Common myeloid progenitor, CD34-positive (primary cell): ENCODE measurements at regions not wholly inside any gene's neighbourhood (a gene's known extent, or its start where the extent isn't known, plus 50 kb on each side); places are given as distances from the start of the nearest gene placed in this dataset.

Experiments used
- CTCF ChIA-PET: fragments of 350-600 bp; sonication (Branson Sonifier 250); formaldehyde crosslinking; loops from one replicate; lab custom pipeline; 2021; ENCODE audit warnings: antibody characterized with exemption; lab: Charles Lee
- POLR2A ChIA-PET: fragments of 350-600 bp; sonication (Branson Sonifier 250); formaldehyde crosslinking; loops from one replicate; lab custom pipeline; 2021; ENCODE audit warnings: antibody characterized with exemption; lab: Charles Lee
- DNase-seq, 3 donors: peaks; one replicate each; pipeline versions ENCODE4 v3.0.0 to v3.0.0-alpha.2; 2013
- H3K27ac ChIP-seq, 2 experiments: 1 replicate in 1 of 2; 2 replicates in 1 of 2; pipeline ENCODE4 v1.7.0; 2013; ENCODE audit warnings: inconsistent platforms in 2 of 2, low read length in 2 of 2, mild to moderate bottlenecking in 2 of 2, low read depth in 1 of 2, moderate library complexity in 1 of 2; ENCODE audit not compliant: severe bottlenecking in 2 of 2, insufficient read depth in 1 of 2, poor library complexity in 1 of 2
- H3K27me3 ChIP-seq, 5 experiments: replicated peaks in 2 of 5; 1 replicate in 3 of 5; 2 replicates in 2 of 5; pipeline versions ENCODE4 v1.6.1 to v1.7.0; 2013; ENCODE audit warnings: low read length in 4 of 5, mild to moderate bottlenecking in 2 of 5, moderate library complexity in 2 of 5, inconsistent platforms in 1 of 5; ENCODE audit not compliant: insufficient read depth in 5 of 5, control insufficient read depth in 4 of 5
- H3K36me3 ChIP-seq, 4 experiments: 1 replicate in 2 of 4; 2 replicates in 2 of 4; pipeline versions ENCODE4 v1.6.1 to v1.7.0; 2013; ENCODE audit warnings: low read length in 3 of 4, control low read depth in 1 of 4, mild to moderate bottlenecking in 1 of 4; ENCODE audit not compliant: control insufficient read depth in 4 of 4, insufficient read depth in 4 of 4
- H3K4me1 ChIP-seq, 4 experiments: 1 replicate in 3 of 4; 2 replicates in 1 of 4; pipeline versions ENCODE4 v1.6.1 to v1.7.1; 2013; ENCODE audit warnings: low read length in 3 of 4, mild to moderate bottlenecking in 3 of 4, control low read depth in 1 of 4, inconsistent platforms in 1 of 4, moderate library complexity in 1 of 4; ENCODE audit not compliant: control insufficient read depth in 4 of 4, insufficient read depth in 4 of 4; ENCODE audit errors: control extremely low read depth in 1 of 4
- H3K4me3 ChIP-seq, 7 experiments: 1 replicate in 4 of 7; 2 replicates in 3 of 7; pipeline versions ENCODE4 v1.5.1 to v1.7.0; 2013; ENCODE audit warnings: mild to moderate bottlenecking in 7 of 7, low read length in 6 of 7, moderate library complexity in 6 of 7, inconsistent platforms in 2 of 7, low read depth in 2 of 7, control low read depth in 1 of 7; ENCODE audit not compliant: insufficient read depth in 4 of 7, control insufficient read depth in 1 of 7; ENCODE audit errors: extremely low read depth in 1 of 7
- H3K9me3 ChIP-seq, 5 experiments: 1 replicate in 4 of 5; 2 replicates in 1 of 5; pipeline versions ENCODE4 v1.6.1 to v1.7.1; 2013; ENCODE audit warnings: low read length in 4 of 5, mild to moderate bottlenecking in 2 of 5, inconsistent platforms in 1 of 5, low read depth in 1 of 5, moderate library complexity in 1 of 5; ENCODE audit not compliant: control insufficient read depth in 4 of 5, insufficient read depth in 2 of 5; ENCODE audit errors: control extremely low read depth in 1 of 5
- WGBS: methylation state at CpG from one replicate; pipeline ENCODE4 v1.1.5; 2013; ENCODE audit not compliant: insufficient coverage; 5-methylcytosine and 5-hydroxymethylcytosine counted together

DNA sequence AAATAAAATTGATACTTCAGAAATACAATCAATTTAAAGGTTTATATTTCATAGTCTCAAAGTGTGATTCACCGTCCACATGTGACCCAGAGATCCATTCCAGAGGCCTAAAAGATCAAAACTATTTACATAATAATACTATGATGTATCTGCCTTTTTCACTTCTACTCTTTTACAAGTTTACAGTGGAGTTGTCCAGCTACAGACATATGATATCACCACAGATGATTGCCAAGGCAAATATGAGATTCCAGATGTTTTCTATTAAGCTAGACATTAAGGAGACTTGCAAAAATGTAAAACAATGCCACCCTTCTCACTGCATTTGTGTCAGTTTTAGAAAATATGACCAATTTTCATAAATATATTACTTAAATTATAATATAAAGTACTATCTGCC lies 443.7 kb downstream of the GJA1 start:
- Histone ChIP-seq H3K4me1 (no peaks in the 10 kb centered on the region), H3K9me3 (no peaks in the 10 kb centered on the region), H3K27me3 (no peaks in the 10 kb centered on the region), H3K27ac (no peak overlapping the region), H3K36me3 (no peaks in the 10 kb centered on the region), H3K4me3 (no peak overlapping the region)
- WGBS, result no CpG with 5 or more reads among the region's 1 CpG
- ChIA-PET POLR2A (no interaction called here), CTCF (interaction anchor here (1.4 kb wide), 1 partner anchor 10 kb away, joined by 3 read pairs; no protein-coding TSS in a partner anchor)
- no peak for DNase-seq

DNA sequence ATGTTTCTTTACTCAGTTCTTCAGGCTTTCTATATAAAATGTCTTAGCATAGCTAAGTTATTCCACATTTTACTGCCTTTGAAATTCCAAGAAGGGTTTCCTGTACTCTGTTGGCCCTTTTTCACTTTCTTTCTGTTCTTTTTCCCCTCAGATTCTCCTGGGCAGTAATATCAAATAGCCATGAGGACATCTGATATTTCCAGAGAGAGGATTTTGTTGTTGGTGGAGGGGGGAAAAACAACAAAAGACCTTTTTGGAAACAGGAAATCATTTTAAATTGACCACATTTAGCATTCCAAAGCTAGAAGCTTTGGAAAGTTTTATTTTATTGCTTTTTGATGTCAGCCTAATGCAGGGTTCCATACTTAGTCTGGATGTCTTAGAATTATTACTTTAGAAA lies 445.4 kb downstream of the GJA1 start:
- CTCF ChIA-PET, result no interaction called here
- Histone ChIP-seq H3K27ac (no peak overlapping the region), H3K36me3 (no peaks in the 10 kb centered on the region), H3K9me3 (no peaks in the 10 kb centered on the region), H3K27me3 (no peaks in the 10 kb centered on the region), H3K4me1 (no peaks in the 10 kb centered on the region), H3K4me3 (no peak overlapping the region)
- DNase-seq, result no peak
- POLR2A ChIA-PET, result interaction anchor here (0.6 kb wide), 1 partner anchor 1655 kb away, joined by 4 read pairs; no protein-coding TSS in a partner anchor

DNA sequence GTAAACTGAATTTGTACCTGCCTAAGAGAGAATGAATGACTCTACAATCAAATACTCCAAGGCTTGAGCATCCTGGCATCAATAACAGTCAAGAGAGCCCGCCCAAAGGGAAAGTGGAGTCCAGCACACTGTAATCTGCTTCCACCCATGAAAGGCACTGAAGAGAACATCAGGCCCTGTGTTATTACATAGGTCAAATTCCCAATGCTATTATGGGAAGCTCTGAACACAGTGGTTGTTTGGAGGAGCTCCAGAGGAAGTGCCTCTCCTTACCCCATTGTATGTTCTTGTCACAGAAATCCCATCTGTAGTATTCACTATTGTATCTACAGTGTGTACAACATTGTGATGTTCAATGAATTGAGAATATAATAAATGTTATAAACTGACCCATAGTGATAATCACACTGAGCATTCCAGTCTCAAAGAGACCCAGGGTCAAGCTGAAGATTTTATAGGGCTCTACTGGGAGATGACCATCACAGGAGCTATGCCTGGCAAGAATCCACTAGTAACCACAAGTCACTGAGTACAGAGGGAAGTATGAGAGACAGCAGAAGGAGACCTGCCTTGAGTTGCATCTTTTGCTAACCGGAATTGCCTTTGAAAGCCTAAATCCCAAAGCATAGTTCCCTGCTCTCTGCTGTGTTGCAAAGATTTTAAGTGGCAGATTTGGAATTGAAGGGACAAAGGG lies 446.7 kb downstream of the GJA1 start:
- ChIA-PET POLR2A (interaction anchor here (0.6 kb wide), 1 partner anchor 787 kb away, joined by 3 read pairs; no protein-coding TSS in a partner anchor), CTCF (no interaction called here)
- H3K27ac ChIP-seq, result no peak overlapping the region
- WGBS, result 94% methylated on average over 2 of the region's 2 CpGs
- H3K36me3 ChIP-seq, result no peaks in the 10 kb centered on the region
- H3K9me3 ChIP-seq, result no peaks in the 10 kb centered on the region
- no peaks in the 10 kb centered on the region for H3K27me3 ChIP-seq
- no peaks in the 10 kb centered on the region for H3K4me1 ChIP-seq
- no peak for DNase-seq
- H3K4me3 ChIP-seq, result no peak overlapping the region

DNA sequence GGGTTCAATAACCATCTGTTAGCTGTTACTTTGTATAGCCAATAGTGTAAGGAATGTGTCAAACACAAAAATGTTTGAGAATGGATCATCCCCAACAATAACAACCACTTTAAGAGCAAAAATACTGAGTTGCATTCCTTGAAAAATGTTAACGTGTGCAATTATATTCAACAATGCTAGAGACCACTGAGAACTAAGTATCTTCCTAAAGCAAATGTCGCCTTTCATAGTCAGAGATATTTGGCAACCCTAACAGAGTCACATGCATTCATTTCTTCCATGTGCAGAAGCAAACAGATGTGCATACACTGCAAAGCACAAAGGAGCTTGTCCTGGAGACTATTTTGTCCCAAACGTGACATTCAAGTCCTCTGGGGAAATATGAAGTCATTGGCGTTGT lies 448.6 kb downstream of the GJA1 start:
- Histone ChIP-seq H3K4me3 (no peak overlapping the region), H3K27me3 (no peaks in the 10 kb centered on the region), H3K9me3 (no peaks in the 10 kb centered on the region), H3K4me1 (no peaks in the 10 kb centered on the region), H3K36me3 (no peaks in the 10 kb centered on the region), H3K27ac (no peak overlapping the region)
- no peak for DNase-seq
- WGBS, result 90% methylated on average over 1 of the region's 4 CpGs
- ChIA-PET CTCF (no interaction called here), POLR2A (no interaction called here)

DNA sequence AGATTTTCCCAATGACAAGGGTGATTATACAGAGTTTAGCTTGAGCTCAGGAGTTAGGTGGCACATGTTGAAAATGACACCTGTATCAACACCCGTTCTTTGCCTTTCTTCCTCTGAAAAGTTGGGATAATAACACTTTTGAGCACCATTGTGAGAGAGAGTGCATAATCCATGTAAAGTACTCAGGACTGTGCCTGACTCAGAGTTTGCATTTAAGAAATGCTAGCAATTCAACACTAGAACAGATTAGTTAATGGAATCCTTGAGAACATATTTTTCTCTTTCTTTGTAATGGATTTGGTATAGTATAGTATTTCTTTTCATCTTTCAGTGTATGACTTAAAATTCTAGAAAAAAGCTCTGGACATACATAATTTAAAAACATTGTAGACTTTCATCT lies 449.2 kb downstream of the GJA1 start:
- WGBS, result 80% methylated on average over 1 of the region's 1 CpG
- Histone ChIP-seq H3K27ac (no peak overlapping the region), H3K27me3 (no peaks in the 10 kb centered on the region), H3K4me1 (no peaks in the 10 kb centered on the region), H3K9me3 (no peaks in the 10 kb centered on the region), H3K36me3 (no peaks in the 10 kb centered on the region), H3K4me3 (no peak overlapping the region)
- POLR2A ChIA-PET, result no interaction called here
- DNase-seq, result no peak
- CTCF ChIA-PET, result no interaction called here

DNA sequence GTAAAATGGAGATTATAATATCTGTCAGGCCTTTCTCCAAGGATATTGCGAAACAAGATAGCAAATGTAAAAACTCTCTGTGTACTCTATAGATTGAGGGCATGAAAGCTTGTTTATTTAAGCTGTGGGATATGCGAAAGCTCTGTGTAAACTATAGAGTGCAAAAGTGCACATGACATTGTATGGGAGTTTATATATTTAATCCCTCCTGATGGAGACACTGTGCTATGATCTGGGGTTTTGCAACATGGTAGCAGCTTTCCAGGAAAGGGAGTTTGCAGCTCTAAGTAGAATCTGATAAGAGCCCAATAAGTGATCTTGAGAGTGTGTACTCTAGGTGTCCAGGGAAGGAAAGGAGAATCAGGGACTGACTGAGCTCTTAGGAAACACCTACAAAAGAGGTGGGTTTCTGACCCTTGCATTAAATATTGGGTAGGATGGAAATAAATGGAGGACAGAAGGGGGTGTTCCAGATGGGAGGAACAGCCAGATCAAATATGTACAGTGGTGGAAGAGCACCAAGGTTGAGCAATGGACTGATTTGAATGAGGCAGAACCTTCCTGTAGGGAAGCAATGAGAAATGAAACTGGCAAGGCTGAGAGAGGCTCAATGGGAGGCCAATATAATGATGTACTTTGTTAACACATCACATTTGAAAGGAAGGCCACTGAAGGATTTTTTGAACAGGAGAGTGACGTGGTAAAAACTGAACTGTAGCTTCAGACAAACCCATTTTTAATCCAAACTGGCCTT lies 450.1 kb downstream of the GJA1 start:
- Histone ChIP-seq H3K27ac (no peak overlapping the region), H3K27me3 (no peaks in the 10 kb centered on the region), H3K9me3 (no peaks in the 10 kb centered on the region), H3K4me3 (no peak overlapping the region), H3K36me3 (no peaks in the 10 kb centered on the region), H3K4me1 (no peaks in the 10 kb centered on the region)
- no peak for DNase-seq
- 81% methylated on average over 3 of the region's 3 CpGs for whole genome bisulfite sequencing
- POLR2A ChIA-PET, result no interaction called here
- CTCF ChIA-PET, result no interaction called here

DNA sequence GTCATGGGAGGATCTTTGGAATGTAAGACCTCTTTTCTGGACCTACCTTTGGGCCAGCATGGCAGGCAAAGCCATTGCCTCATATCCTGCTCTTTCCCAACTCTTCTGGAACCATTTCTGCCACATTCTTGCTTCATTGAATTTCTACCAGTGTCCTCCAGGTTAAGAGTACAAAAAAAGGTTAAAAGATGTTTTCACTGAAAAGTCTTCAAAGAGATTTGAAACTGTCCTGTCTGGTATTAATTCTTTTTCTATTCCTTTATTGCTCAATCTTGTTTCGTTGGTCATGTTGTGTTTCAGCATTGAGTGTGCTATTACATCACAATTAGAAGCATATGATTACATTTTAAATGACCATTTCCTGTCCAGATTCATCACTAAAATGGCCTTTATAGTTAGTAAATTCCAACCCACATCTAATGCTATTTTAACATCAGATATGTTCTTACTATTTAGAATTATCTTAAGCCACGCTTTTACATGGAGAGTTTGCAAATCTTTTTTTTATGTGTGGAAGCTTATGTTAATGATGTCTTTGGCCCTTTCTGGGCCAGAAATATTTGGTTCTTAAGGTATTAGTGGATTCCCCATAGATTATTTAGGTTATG lies 450.9 kb downstream of the GJA1 start:
- 80% methylated on average over 1 of the region's 2 CpGs for WGBS
- no peaks in the 10 kb centered on the region for H3K9me3 ChIP-seq
- no peaks in the 10 kb centered on the region for H3K4me1 ChIP-seq
- H3K4me3 ChIP-seq, result no peak overlapping the region
- no peaks in the 10 kb centered on the region for H3K36me3 ChIP-seq
- DNase-seq, result no peak
- ChIA-PET CTCF (no interaction called here), POLR2A (no interaction called here)
- H3K27ac ChIP-seq, result no peak overlapping the region
- H3K27me3 ChIP-seq, result no peaks in the 10 kb centered on the region
